Stimulated activated effector memory CD8-positive, alpha-beta T cell treated with anti-CD3 and anti-CD28 coated beads, Interleukin-12 subunit alpha, Interleukin-12 subunit beta, amount 100 ng/mL, for 72 hours (primary cell): ENCODE measurements at regions not wholly inside any gene's neighbourhood (a gene's known extent, or its start where the extent isn't known, plus 50 kb on each side); places are given as distances from the start of the nearest gene placed in this dataset.
"Not testable (repeated sequence)": the region's sequence is repeated elsewhere in the genome, so short reads cannot be mapped to it uniquely, and the experiment has no call there.

Experiments used
- ATAC-seq: fragments of 150-1000 bp; cut with Tn5 transposase; 2 replicates; pipeline ENCODE4 v1.10.0; 2021
- DNase-seq, 2 donors: peaks; one replicate each; pipeline ENCODE4 v3.0.0; 2021 to 2022; ENCODE audit warnings: low spot score in 2 of 2
- H3K27ac Mint-ChIP-seq: one replicate; pipeline ENCODE4 v1.8.0; 2022; ENCODE audit warnings: mild to moderate bottlenecking, mixed read lengths
- H3K36me3 Mint-ChIP-seq: one replicate; pipeline ENCODE4 v1.8.0; 2022; ENCODE audit warnings: mild to moderate bottlenecking, mixed read lengths
- H3K4me1 Mint-ChIP-seq: one replicate; pipeline ENCODE4 v1.8.0; 2022; ENCODE audit warnings: mixed read lengths
- H3K4me3 Mint-ChIP-seq: one replicate; pipeline ENCODE4 v1.8.0; 2022; ENCODE audit warnings: mild to moderate bottlenecking, mixed read lengths
- H3K9me3 Mint-ChIP-seq: one replicate; pipeline ENCODE4 v1.8.0; 2022; ENCODE audit warnings: mixed read lengths

DNA sequence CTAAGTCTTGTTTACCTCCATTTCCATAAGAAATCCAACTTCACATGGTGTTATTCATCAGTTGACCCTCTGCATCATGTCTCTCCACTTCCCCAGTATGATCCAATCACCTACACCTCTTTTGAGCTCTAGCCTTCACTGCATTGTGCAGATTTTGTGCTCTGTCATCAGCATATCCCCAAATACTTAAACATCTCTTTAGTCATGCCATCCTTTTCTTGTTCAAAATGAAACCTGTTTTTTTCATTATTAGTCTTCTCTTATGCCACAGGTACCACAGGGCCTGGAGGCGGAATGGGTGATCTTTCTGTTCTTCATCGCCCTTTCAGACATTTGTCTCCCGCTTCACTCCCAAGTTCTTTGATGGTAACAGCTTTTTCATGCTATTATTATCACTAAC lies 382.7 kb upstream of the GALNTL6 start:
- DNase-seq (no peak), ATAC-seq (no peak)
- Mint-ChIP-seq H3K4me3 (no peak overlapping the region), H3K27ac (no peak overlapping the region), H3K9me3 (peaks cover 20% of the 10 kb centered on the region), H3K36me3 (no peaks in the 10 kb centered on the region), H3K4me1 (no peaks in the 10 kb centered on the region)

DNA sequence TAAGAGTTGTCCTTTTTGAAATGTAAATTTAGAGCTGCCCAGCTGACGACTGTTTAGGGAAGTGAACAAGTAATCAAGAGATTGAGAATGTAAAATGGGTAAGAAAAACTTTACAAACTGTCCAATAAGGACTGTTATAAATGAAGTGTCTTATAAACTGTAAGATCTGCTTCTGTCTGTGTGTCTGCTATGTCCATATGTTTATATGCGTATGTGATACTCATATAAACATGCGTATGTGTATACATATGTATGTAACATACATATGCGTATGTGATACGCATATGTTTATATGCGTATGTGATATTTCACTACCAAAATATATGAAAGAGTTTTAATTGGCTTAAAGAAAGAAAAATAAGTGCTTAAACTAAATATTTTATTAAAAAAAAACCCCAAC lies 416.0 kb upstream of the GALNTL6 start:
- Mint-ChIP-seq H3K4me3 (no peak overlapping the region), H3K27ac (no peak overlapping the region), H3K4me1 (no peaks in the 10 kb centered on the region), H3K36me3 (no peaks in the 10 kb centered on the region), H3K9me3 (peaks cover 8% of the 10 kb centered on the region)
- DNase-seq (no peak), ATAC-seq (no peak)

DNA sequence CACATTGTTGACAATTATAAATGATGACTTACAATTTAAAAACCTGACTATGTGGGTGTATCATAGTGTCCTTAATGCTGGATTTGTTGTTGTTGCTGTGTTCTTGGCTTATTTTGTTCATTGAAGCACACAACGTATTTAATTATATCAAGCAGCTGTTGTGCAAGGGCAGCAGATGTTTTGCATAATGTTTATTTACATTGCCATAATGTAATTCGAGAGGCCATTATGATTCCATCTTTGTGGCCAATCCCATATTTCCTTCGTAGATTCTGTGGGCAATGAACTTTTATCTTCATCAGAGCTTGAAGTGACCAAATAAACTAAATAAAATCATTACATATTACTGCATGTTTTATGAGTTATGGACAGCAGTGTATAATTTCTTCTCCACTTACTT lies 422.6 kb upstream of the GALNTL6 start:
- H3K9me3 Mint-ChIP-seq, result peaks cover 10% of the 10 kb centered on the region
- no peak overlapping the region for H3K4me3 Mint-ChIP-seq
- ATAC-seq, result no peak
- no peak overlapping the region for H3K27ac Mint-ChIP-seq
- no peaks in the 10 kb centered on the region for H3K4me1 Mint-ChIP-seq
- no peak for DNase-seq
- H3K36me3 Mint-ChIP-seq, result no peaks in the 10 kb centered on the region

DNA sequence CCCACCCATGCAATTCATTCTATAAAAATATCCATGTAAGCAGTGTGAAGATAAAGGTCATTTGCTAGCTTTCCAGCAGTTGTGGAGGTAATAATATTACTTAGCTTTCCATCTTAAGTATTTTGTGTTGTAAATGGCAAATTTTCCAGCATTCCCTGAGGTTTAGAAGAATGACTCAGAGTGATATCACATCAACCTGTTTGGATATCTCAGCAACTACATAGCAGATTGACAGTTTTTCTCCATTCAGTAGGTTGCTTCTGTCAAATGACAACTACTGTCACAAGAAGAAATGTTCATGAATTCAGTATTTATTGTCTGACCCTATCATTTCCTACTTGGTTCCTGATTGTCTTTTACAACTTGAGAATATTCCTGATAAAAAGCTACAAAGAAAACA lies 434.9 kb upstream of the GALNTL6 start:
- H3K27ac Mint-ChIP-seq, result no peak overlapping the region
- ATAC-seq (no peak), DNase-seq (no peak)
- H3K4me3 Mint-ChIP-seq, result no peak overlapping the region
- H3K4me1 Mint-ChIP-seq, result no peaks in the 10 kb centered on the region
- H3K36me3 Mint-ChIP-seq, result no peaks in the 10 kb centered on the region
- H3K9me3 Mint-ChIP-seq, result peaks cover 14% of the 10 kb centered on the region

DNA sequence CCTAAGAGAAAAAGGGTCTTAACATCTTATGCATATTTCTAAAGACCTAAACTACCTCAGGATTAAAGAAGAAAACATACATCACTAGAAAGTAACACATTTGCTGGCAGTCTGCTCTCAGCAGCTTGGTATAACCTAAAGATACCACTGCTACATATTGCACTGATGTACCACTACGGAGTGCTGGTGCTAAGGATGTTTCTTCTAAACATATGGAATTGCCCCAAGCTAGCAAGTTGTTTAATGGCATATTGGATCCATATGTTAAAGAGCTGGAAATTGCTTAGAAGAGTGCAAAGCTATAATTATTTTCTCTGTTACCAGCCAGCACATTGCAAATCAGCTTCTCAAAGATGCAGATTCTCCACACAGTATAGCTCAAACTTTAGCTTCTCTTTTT lies 436.5 kb upstream of the GALNTL6 start:
- Mint-ChIP-seq H3K9me3 (peaks cover 14% of the 10 kb centered on the region), H3K4me1 (no peaks in the 10 kb centered on the region)

DNA sequence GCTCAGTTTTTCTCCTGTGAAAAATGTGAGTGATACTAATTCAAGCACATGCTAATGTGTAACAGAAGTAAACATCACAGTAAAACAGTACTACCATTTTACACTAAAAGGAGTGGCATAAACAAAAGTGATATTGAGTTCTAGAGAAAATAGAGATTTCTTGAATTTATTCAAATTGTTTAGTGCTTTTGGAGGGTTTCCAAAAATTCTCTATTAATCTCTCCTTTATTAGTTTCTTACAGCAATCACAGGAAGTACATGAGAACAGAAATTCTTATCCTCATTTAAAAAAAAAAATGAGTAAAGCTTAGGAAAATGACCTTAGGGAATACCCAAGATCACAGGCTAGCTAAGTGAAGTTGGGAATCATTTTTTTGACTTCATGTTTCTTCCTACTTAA lies 459.7 kb upstream of the GALNTL6 start:
- Mint-ChIP-seq H3K9me3 (peaks cover 27% of the 10 kb centered on the region), H3K4me3 (no peak overlapping the region), H3K27ac (no peak overlapping the region), H3K36me3 (no peaks in the 10 kb centered on the region), H3K4me1 (no peaks in the 10 kb centered on the region)
- ATAC-seq (no peak), DNase-seq (no peak)

More for the DNA sequence above, 436.5 kb upstream of the GALNTL6 start:
- ATAC-seq, result no peak
- Mint-ChIP-seq H3K36me3 (no peaks in the 10 kb centered on the region), H3K27ac (no peak overlapping the region), H3K4me3 (no peak overlapping the region)
- DNase-seq, result no peak

DNA sequence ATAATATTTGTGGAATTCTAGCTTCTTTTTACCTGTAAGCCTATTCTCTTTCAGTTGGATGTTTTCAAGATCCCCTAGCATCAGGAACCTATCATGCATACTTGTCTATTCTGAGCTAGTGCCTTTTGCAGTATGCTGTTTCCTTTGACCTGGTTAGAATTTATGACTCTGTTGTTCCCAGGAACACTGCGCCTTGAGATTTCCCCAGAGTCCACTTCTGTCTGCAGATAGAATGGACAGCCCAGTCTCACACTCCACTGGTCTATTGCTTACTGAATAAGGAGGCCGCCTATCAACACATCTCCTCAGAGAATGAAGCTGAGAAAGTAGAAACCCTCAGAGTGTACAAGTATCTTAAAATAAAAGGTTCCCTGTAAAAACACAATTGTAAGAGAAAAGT lies 465.1 kb upstream of the GALNTL6 start:
- ATAC-seq (no peak), DNase-seq (no peak)
- no peak overlapping the region for H3K27ac Mint-ChIP-seq
- H3K4me3 Mint-ChIP-seq, result no peak overlapping the region
- H3K36me3 Mint-ChIP-seq, result no peaks in the 10 kb centered on the region
- H3K4me1 Mint-ChIP-seq, result no peaks in the 10 kb centered on the region
- peaks cover 10% of the 10 kb centered on the region for H3K9me3 Mint-ChIP-seq

DNA sequence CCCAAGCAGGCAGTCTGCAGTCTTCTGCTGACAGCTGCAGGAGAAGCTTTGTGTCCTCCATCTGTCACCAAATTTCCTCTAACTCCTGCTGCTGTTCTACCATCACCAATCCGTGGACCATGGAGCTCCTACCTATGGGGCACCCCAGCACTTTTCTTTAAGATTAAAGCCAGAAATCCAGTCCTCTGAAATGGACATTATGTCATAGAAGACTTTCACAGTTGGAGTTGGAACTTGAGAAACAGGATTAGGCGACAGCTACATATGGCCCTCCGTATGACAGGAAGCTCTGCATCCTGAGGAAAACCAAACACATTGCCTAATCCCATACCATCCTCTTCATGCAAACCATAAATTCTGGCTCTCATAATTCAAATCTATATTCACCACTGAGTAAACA lies 470.6 kb upstream of the GALNTL6 start:
- Mint-ChIP-seq H3K4me3 (no peak overlapping the region), H3K9me3 (peaks cover 5% of the 10 kb centered on the region), H3K4me1 (no peaks in the 10 kb centered on the region), H3K36me3 (no peaks in the 10 kb centered on the region), H3K27ac (no peak overlapping the region)
- no peak for DNase-seq
- no peak for ATAC-seq

DNA sequence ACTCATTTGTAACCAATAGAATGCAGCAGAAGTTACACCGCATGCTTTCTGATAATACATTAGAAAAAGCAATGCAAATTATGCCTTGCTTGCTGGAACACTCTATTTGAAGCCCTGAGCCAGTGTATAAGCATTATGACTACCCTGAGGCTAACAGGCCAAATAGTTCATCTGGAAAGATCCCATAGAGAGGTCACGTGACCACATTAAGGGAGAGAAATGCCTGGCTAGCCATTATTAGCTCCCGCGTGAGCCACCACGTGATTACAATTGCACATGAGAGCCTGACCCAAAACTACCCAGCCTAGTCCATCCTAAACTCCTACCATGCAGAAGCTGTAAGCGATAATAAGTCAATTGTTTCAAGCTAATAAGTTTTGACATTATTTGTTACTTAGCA lies 472.9 kb upstream of the GALNTL6 start:
- Mint-ChIP-seq H3K27ac (no peak overlapping the region), H3K4me1 (no peaks in the 10 kb centered on the region), H3K4me3 (no peak overlapping the region), H3K36me3 (no peaks in the 10 kb centered on the region), H3K9me3 (peaks cover 10% of the 10 kb centered on the region)
- no peak for ATAC-seq
- no peak for DNase-seq

DNA sequence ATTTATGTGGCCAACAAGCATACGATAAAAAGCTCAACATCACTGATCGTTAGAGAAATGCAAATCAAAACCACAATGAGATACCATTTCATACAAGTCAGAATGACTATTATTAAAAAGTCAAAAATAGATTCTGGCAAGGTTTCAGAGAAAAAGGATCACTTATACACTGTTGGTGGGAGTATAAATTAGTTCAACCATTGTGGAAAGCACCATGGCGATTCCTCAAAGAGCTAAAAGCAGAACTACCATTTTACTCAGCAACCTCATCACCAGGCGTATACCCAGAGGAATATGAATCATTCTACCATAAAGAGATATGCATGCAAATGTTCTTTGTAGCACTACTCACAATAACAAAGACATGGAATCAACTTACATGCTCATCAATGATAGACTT lies 478.7 kb upstream of the GALNTL6 start:
- no peak overlapping the region for H3K27ac Mint-ChIP-seq
- no peaks in the 10 kb centered on the region for H3K36me3 Mint-ChIP-seq
- peaks cover 25% of the 10 kb centered on the region for H3K9me3 Mint-ChIP-seq
- H3K4me3 Mint-ChIP-seq, result no peak overlapping the region
- H3K4me1 Mint-ChIP-seq, result no peaks in the 10 kb centered on the region
- ATAC-seq (no peak), DNase-seq (no peak)

DNA sequence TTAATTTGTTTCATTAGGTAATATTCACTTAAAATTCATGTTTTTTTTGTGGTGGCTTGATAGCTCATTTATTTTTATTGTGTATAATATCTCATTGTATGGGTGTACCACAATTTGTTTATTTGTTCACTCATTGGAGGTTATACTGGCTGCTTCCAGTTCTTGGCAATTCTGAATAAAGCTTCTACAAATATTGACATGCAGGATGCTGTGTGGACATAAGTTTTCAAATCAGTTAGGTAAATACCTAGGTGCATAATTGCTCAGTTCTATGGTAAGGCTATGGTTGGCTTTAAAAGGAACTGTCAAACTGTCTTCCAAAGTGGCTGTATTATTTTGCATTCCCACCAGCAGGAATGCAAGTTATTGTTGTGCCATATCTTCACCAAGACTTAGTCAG lies 504.5 kb upstream of the GALNTL6 start:
- no peak for ATAC-seq
- Mint-ChIP-seq H3K9me3 (peaks cover 16% of the 10 kb centered on the region), H3K4me1 (no peaks in the 10 kb centered on the region), H3K27ac (no peak overlapping the region), H3K4me3 (no peak overlapping the region), H3K36me3 (no peaks in the 10 kb centered on the region)
- no peak for DNase-seq

DNA sequence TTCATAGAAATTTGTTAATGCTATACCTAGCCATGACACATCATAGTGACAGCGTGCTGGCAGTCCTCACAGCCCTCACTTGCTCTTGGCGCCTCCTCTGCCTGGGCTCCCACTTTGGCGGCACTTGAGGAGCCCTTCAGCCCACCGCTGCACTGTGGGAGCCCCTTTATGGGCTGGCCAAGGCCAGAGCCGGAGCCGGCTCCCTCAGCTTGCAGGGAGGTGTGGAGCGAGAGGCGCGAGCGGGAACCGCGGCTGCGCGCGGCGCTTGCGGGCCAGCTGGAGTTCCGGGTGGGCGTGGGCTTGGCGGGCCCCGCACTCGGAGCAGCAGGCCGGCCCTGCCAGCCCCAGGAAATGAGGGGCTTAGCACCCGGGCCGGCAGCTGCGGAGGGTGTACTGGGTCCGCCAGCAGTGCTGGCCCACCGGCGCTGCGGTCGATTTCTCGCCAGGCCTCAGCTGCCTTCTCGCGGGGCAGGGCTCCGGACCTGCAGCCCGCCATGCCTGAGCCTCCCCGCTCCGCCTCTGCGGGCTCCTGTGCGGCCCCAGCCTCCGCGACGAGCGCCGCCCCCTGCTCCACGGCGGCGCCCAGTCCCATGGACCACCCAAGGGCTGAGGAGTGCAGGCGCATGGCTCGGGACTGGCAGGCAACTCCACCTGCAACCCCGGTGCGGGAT lies 515.0 kb upstream of the GALNTL6 start:
- DNase-seq, H3K9me3 Mint-ChIP-seq, H3K27ac Mint-ChIP-seq, ATAC-seq, H3K4me1 Mint-ChIP-seq, H3K4me3 Mint-ChIP-seq, H3K36me3 Mint-ChIP-seq: not testable (repeated sequence)

DNA sequence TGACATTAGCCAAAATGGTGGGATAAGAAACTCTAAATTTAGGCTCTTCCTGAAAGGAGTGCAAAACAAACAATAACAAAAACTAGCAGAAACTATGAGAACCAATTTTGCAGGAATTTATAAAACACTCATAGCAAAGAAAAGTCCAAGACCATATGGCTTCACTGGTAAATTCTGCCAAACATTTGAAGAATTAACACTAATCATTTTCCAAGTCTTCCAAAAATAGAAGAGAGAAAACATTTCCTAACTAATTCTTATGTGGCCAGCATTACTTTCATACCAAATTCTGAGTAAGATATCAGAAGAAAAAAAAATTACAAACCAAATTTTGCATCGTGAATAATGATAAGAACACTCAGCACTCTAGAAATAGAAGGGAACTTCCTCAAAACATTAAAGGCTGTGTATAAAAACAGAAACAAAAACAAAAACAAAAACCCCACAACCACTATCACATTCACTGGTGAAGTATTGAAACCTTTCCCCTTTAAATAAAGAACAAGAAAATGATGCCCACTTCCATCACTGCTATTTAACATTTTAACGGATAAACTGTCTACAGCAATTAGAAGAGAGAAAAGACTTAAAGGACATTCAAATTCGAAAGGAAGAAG lies 524.3 kb upstream of the GALNTL6 start:
- ATAC-seq (no peak), DNase-seq (no peak)
- Mint-ChIP-seq H3K4me1 (no peaks in the 10 kb centered on the region), H3K27ac (no peak overlapping the region), H3K36me3 (no peaks in the 10 kb centered on the region), H3K4me3 (no peak overlapping the region), H3K9me3 (peaks cover 6% of the 10 kb centered on the region)

DNA sequence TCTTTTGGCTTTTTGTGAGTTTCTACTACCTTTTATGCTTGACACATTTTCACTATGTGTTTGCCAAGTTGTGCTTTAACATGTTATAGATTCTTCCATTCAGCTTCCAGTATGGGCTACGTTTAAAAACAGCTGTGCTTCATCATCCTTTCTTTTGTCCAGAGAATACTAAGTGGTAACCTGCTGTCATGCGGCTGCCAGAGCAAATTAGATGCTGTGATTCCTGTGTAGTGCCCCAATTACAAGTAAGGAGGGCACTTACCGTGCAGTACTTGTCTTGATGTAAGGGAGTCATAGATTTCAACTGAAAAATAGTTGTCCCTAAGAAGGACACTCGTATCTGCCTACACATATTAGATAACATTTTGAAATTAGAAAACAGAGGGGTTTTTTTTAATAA lies 531.8 kb upstream of the GALNTL6 start:
- no peak for DNase-seq
- H3K27ac Mint-ChIP-seq, result no peak overlapping the region
- peaks cover 15% of the 10 kb centered on the region for H3K9me3 Mint-ChIP-seq
- no peak for ATAC-seq
- no peaks in the 10 kb centered on the region for H3K36me3 Mint-ChIP-seq
- H3K4me3 Mint-ChIP-seq, result no peak overlapping the region
- H3K4me1 Mint-ChIP-seq, result no peaks in the 10 kb centered on the region

DNA sequence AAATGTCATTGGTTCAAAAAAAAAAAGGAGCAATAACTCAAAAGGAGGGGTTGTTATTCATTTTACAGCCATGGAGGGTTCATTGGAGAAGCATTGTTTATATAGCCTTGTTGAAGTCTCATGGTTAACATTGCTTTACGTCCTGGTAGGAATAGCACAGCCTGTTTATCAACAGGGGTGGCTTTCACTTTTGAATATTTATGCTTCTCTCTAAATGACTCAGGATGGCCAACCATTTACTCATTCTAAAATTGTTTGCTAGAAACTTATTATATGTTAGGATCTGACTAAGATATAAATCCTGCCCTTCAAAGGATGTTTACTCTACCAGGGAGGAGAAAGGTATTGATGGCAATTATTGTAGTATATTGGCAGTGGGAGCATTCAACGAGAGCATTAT lies 534.1 kb upstream of the GALNTL6 start:
- DNase-seq (no peak), ATAC-seq (no peak)
- Mint-ChIP-seq H3K9me3 (peaks cover 11% of the 10 kb centered on the region), H3K27ac (no peak overlapping the region), H3K36me3 (no peaks in the 10 kb centered on the region), H3K4me1 (no peaks in the 10 kb centered on the region), H3K4me3 (no peak overlapping the region)

DNA sequence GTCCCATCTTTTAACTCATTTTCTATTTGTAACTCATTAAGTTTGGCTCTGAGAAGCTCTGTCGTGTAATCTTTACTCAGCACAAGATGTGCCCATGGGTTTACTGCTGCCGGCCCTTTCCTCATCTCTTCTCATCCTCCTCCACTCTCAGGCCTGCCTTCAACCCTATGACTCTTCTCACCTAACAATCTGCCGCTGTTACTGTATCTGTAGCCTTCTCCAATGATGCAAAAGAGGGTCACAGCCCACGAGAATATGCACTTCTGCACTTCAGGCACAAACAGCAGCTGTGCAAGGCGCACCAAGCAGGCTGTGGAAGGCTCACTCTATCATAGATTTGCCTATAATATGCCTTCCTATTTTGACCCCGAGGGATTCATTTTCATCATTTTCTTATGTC lies 546.5 kb upstream of the GALNTL6 start:
- Mint-ChIP-seq H3K27ac (no peak overlapping the region), H3K36me3 (no peaks in the 10 kb centered on the region), H3K4me3 (no peak overlapping the region), H3K4me1 (no peaks in the 10 kb centered on the region), H3K9me3 (peaks cover 31% of the 10 kb centered on the region)
- DNase-seq (no peak), ATAC-seq (no peak)
